Omental fat pad (tissue), 3 donors: ENCODE measurements at regions not wholly inside any gene's neighbourhood (a gene's known extent, or its start where the extent isn't known, plus 50 kb on each side); places are given as distances from the start of the nearest gene placed in this dataset.

ENCODE experiments used
- ATAC-seq: fragments of 150-250 bp; one replicate; pipeline ENCODE4 v1.9.1; 2016; ENCODE audit warnings: mild to moderate bottlenecking, moderate library complexity; ENCODE audit not compliant: low FRiP score
- DNase-seq: peaks from one replicate; pipeline ENCODE4 v3.0.0-alpha.2; 2019; ENCODE audit warnings: low spot score
- CTCF ChIP-seq, 3 donors: fragments of 450-650 bp; IDR thresholded peaks; one replicate each; pipeline ENCODE4 v1.5.1; 2016 to 2017; ENCODE audit warnings: antibody characterized with exemption in 3 of 3, mild to moderate bottlenecking in 3 of 3, moderate library complexity in 2 of 3

- ATAC-seq = no peak
- no peak for TF ChIP-seq CTCF (IDR thresholded peaks at IDR 0.05)
- no peak for DNase-seq
These were observed 240.6 kb downstream of the TFCP2L1 start for GRCh38 chr2:121044412-121044811.

DNA sequence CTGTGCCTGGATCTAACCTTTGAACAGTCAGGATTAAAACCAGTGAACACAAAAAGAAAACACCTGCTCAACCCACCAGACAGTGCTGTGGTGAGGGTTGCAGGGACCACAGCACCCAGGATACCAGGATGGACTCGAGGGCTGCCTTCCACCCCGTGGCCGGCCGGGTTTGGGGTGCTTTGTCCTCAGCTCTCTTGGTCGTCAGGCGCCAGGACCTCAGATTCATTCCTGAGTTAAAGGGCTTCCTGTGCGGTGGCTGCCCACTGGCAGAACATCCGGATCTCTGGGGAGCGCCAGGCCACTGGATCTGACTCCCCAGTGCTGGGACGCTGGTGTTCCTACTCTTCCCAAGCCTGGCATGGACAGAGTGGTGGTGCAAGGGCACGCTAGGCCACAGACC, 239.8 kb downstream of the TFCP2L1 start:
- ATAC-seq (no peak), DNase-seq (no peak)
- no peak for TF ChIP-seq CTCF (IDR thresholded peaks at IDR 0.05)

DNA sequence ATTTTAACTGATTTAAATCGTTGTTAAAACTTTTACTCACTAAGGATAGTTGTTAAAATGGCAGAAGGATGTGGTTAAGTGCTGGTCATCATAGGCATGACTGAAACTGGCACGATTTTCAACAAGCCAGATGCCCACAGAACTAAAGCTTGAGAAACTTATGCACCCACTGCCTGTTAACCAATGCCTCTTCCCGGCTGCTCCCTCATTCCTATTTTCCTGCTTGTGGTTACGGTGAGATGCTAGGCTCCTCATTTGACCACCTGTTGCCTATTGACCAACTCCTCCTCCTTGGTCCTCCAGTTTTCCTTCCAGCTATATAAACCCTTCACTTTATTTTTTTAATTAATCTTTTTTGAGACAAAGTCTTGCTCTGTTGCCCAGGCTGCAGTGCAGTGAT, 238.7 kb downstream of the TFCP2L1 start:
- no peak for TF ChIP-seq CTCF (IDR thresholded peaks at IDR 0.05)
- ATAC-seq = no peak
- no peak for DNase-seq

DNA sequence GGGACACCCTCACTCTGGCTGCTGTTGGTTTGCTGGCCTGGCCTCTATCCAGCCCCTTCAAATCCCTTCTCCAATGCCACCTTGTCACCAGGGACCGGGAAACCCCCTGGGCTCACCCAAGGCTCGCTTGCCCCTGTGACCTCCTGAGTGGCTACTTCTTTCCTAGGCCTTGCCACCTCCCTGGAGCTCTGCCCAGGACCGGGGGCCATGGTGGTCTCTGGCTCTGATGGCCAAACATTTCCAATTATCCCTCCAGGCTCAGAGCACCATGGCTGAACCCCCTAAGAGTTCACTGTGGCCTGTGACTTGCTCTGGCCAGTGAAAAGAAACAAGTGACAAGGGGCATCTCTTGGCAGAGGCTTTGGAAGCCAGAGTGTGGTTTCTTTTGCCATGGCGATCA, 237.6 kb downstream of the TFCP2L1 start:
- ATAC-seq = no peak
- DNase-seq = no peak
- no peak for TF ChIP-seq CTCF (IDR thresholded peaks at IDR 0.05)

DNA sequence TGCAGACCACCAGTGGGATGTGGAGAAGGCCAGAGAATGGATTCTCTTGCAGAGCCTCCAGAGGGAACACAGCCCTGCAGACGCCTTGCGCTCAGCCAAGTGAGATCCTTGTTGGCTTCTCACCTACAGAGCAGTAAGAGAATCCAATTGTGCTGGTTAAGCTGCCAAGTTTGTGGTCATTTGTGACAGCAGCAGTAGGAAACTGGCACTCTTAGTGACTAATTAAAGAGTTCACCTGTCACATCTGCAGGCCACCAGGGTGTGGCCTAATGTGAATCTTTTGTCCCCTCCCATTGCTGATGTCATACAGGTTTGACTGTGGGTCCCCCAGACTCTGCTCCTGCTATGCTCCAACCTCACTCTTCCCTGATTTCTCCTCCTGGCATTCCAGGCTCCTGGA, 235.9 kb downstream of the TFCP2L1 start:
- no peak for TF ChIP-seq CTCF (IDR thresholded peaks at IDR 0.05)
- ATAC-seq (no peak), DNase-seq (no peak)

DNA sequence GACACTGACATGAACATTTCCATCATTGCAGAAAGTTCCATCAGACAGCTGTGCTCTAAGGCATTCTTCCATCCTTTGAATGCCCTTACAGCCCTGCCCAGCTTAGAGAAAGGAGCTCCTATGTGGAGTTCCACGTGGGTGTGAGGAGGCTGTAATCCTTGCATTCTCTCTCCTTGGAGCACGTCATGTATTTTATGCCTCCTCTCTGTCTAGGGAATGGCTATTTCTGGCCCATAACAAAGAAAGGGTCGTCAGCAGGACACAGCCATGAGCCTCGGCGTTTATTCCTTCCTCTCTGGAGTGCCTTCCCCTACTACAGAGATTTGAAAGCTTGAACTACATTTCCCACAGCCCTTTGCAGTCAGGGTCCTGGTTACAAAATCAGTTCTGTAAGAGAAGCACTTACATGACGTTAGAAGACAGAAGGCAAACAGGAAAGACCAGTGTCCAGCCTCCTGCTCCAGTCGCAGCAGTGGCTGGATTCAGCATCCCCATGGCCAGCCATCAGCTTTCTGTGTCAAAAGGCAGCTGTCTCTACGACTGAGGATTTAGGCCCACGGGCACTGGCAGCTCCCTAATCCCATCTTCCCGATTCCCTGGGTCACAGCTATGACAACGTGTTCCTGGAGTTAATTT, 234.9 kb downstream of the TFCP2L1 start:
- TF ChIP-seq CTCF (IDR thresholded peaks at IDR 0.05) = no peak
- DNase-seq (no peak), ATAC-seq (no peak)

- no peak for TF ChIP-seq CTCF (IDR thresholded peaks at IDR 0.05)
- DNase-seq = no peak
- no peak for ATAC-seq
These were observed 233.7 kb downstream of the TFCP2L1 start for GRCh38 chr2:121051311-121051710.
